Choroid plexus epithelial cell (primary cell): ENCODE measurements at regions not wholly inside any gene's neighbourhood (a gene's known extent, or its start where the extent isn't known, plus 50 kb on each side); places are given as distances from the start of the nearest gene placed in this dataset.
A peak's percentile ranks its signal among the peaks of the same experiment; 100 is the strongest.

ENCODE experiments used
- DNase-seq: peaks from one replicate; pipeline ENCODE4 v3.0.0-alpha.2; 2010; ENCODE audit warnings: low read depth
- H3K4me3 ChIP-seq: 2 replicates; pipeline ENCODE4 v1.5.1; 2011; ENCODE audit warnings: low read depth, mild to moderate bottlenecking, control low read depth, low read length, moderate library complexity
- CTCF ChIP-seq: conservative IDR thresholded peaks from 2 replicates; pipeline ENCODE4 v1.5.1; 2011; ENCODE audit warnings: low read depth, mild to moderate bottlenecking, control low read depth, inconsistent platforms, low read length, moderate library complexity

- DNase-seq: no peak
- no peak overlapping the region for H3K4me3 ChIP-seq
- no peak for TF ChIP-seq CTCF
Measured at GRCh38 chr11:81674211-81674610, 1059.5 kb downstream of the FAM181B start.

GRCh38 chr11:81673001-81673400 lies 1060.7 kb downstream of the FAM181B start:
- H3K4me3 ChIP-seq: no peak overlapping the region
- TF ChIP-seq CTCF: no peak
- DNase-seq: peak; percentile 67

GRCh38 chr11:81669935-81670543 lies 1063.6 kb downstream of the FAM181B start:
- no peak overlapping the region for H3K4me3 ChIP-seq
- no peak for TF ChIP-seq CTCF
- no peak for DNase-seq

- no peak overlapping the region for H3K4me3 ChIP-seq
- peak; percentile 69 for TF ChIP-seq CTCF
- peak; percentile 63 for DNase-seq
Measured at GRCh38 chr11:81658722-81659121, 1074.9 kb downstream of the FAM181B start.

GRCh38 chr11:81655351-81655750 lies 1078.3 kb downstream of the FAM181B start:
- no peak overlapping the region for H3K4me3 ChIP-seq
- TF ChIP-seq CTCF: no peak
- DNase-seq: peak; percentile 65

- DNase-seq: peak; percentile 2
- TF ChIP-seq CTCF: no peak
- H3K4me3 ChIP-seq: no peak overlapping the region
Measured at GRCh38 chr11:81647374-81647773, 1086.3 kb downstream of the FAM181B start.

GRCh38 chr11:81644239-81644840 lies 1089.3 kb downstream of the FAM181B start:
- DNase-seq: peak; percentile 75
- TF ChIP-seq CTCF: peak; percentile 73
- no peak overlapping the region for H3K4me3 ChIP-seq
